PC-3 (cell line): ENCODE measurements at regions not wholly inside any gene's neighbourhood (a gene's known extent, or its start where the extent isn't known, plus 50 kb on each side); places are given as distances from the start of the nearest gene placed in this dataset.
"Not testable (repeated sequence)": the region's sequence is repeated elsewhere in the genome, so short reads cannot be mapped to it uniquely, and the experiment has no call there.

Source experiments
- ATAC-seq: fragments of 200-7000 bp; cut with Tn5 transposase; 2 replicates; pipeline ENCODE4 v1.9.1; 2020; ENCODE audit warnings: mild to moderate bottlenecking, moderate library complexity
- BruUV-seq: library from RNA; stranded (reverse); fragments of 400-500 nt; replicated peaks from 2 replicates; lab custom pipeline; 2021; lab: Mats Ljungman, UMichigan
- CTCF ChIA-PET: fragments of 300-600 bp; sonication (Branson Sonifier 250); formaldehyde crosslinking; loops from one replicate; lab custom pipeline; 2022; ENCODE audit warnings: antibody characterized with exemption; lab: Charles Lee
- POLR2A ChIA-PET: fragments of 300-600 bp; sonication (Branson Sonifier 250); formaldehyde crosslinking; loops from one replicate; lab custom pipeline; 2022; ENCODE audit warnings: antibody characterized with exemption; ENCODE audit not compliant: unreplicated experiment; lab: Charles Lee
- DNase-seq: peaks from one replicate; pipeline ENCODE4 v3.0.0-alpha.2; 2015
- H2AFZ ChIP-seq: fragments of 300-600 bp; sonication (generic); 2 replicates; pipeline ENCODE4 v1.6.0; 2016; ENCODE audit warnings: antibody characterized with exemption, low read length
- H3F3A ChIP-seq: fragments of 300-600 bp; sonication (generic); one replicate; pipeline ENCODE4 v1.6.0; 2017; ENCODE audit warnings: antibody characterized with exemption, low read length, control low read depth, mild to moderate bottlenecking; ENCODE audit not compliant: unreplicated experiment
- H3K27ac ChIP-seq: fragments of 300-600 bp; sonication (generic); 2 replicates; pipeline ENCODE4 v1.5.1; 2016; ENCODE audit warnings: mild to moderate bottlenecking, low read length
- H3K27me3 ChIP-seq: fragments of 300-600 bp; sonication (generic); 2 replicates; pipeline ENCODE4 v1.6.1; 2016; ENCODE audit warnings: low read length, mixed read lengths
- H3K36me3 ChIP-seq: fragments of 300-600 bp; sonication (generic); 2 replicates; pipeline ENCODE4 v1.6.1; 2016; ENCODE audit warnings: low read depth, mixed run types, low read length, mixed read lengths
- H3K4me1 ChIP-seq: fragments of 300-600 bp; sonication (generic); 2 replicates; pipeline ENCODE4 v1.5.1; 2016; ENCODE audit warnings: low read length; ENCODE audit not compliant: insufficient read depth
- H3K4me2 ChIP-seq: fragments of 300-600 bp; sonication (generic); 2 replicates; pipeline ENCODE4 v1.6.0; 2016; ENCODE audit warnings: low read length
- H3K4me3 ChIP-seq: fragments of 300-600 bp; sonication (generic); 2 replicates; pipeline ENCODE4 v1.5.1; 2016; ENCODE audit warnings: mild to moderate bottlenecking, low read length, mixed read lengths
- H3K79me2 ChIP-seq: fragments of 300-600 bp; sonication (generic); 2 replicates; pipeline ENCODE4 v1.6.1; 2017; ENCODE audit warnings: low read length, mixed read lengths
- H3K9ac ChIP-seq: fragments of 300-600 bp; sonication (generic); 2 replicates; pipeline ENCODE4 v1.6.0; 2016; ENCODE audit warnings: mild to moderate bottlenecking, low read length
- H3K9me2 ChIP-seq: fragments of 300-600 bp; sonication (generic); replicated peaks from 2 replicates; pipeline ENCODE4 v1.6.1; 2016; ENCODE audit warnings: mixed run types, low read length, mixed read lengths
- H3K9me3 ChIP-seq: fragments of 300-600 bp; sonication (generic); 2 replicates; pipeline ENCODE4 v1.6.1; 2016; ENCODE audit warnings: low read length, mixed read lengths
- H4K20me1 ChIP-seq: fragments of 300-600 bp; sonication (generic); 2 replicates; pipeline ENCODE4 v1.6.1; 2016; ENCODE audit warnings: low read length, mixed read lengths
- CTCF ChIP-seq: fragments of 300-600 bp; sonication (generic); conservative IDR thresholded peaks from 2 replicates; pipeline ENCODE4 v1.5.1; 2017; ENCODE audit warnings: antibody characterized with exemption, low read depth, mild to moderate bottlenecking, low read length
- EZH2 ChIP-seq: fragments of 300-600 bp; sonication (generic); IDR thresholded peaks from one replicate; pipeline ENCODE4 v1.6.1; 2017; ENCODE audit warnings: antibody characterized with exemption, mild to moderate bottlenecking, low read length; ENCODE audit not compliant: unreplicated experiment
- EZH2phosphoT487 ChIP-seq: fragments of 300-600 bp; sonication (generic); IDR thresholded peaks from 2 replicates; pipeline ENCODE4 v1.6.1; 2018; ENCODE audit warnings: mild to moderate bottlenecking, antibody characterized with exemption, low read length, borderline replicate concordance
- intact Hi-C: fragments of 100-400 bp; cut with micrococcal nuclease; formaldehyde crosslinking; loops from 2 replicates; pipeline ENCODE4 v1.9.0; 2023

GRCh38 chr17:53765609-53766008, 57.1 kb upstream of the KIF2B start:
- H3K36me3 ChIP-seq, result no peaks in the 10 kb centered on the region
- no peaks in the 10 kb centered on the region for H3K9me2 ChIP-seq
- peaks cover 31% of the 10 kb centered on the region for H3K9me3 ChIP-seq
- H3K4me2 ChIP-seq, result no peak overlapping the region
- no peak overlapping the region for H3K4me3 ChIP-seq
- H3F3A ChIP-seq, result no peaks in the 10 kb centered on the region
- H2AFZ ChIP-seq, result no peak overlapping the region
- no peaks in the 10 kb centered on the region for H3K4me1 ChIP-seq
- intact Hi-C loops, result no loop called here
- peak; percentile 7 for DNase-seq
- ATAC-seq, result no peak
- no peaks in the 10 kb centered on the region for H3K79me2 ChIP-seq
- no peak overlapping the region for H3K27ac ChIP-seq
- no peaks in the 10 kb centered on the region for H3K27me3 ChIP-seq
- POLR2A ChIA-PET, result no interaction called here
- BruUV-seq, result no TSS peak
- H4K20me1 ChIP-seq, result no peaks in the 10 kb centered on the region
- H3K9ac ChIP-seq, result no peak overlapping the region
- TF ChIP-seq EZH2phosphoT487 (no peak), EZH2 (no peak), CTCF (no peak)
- CTCF ChIA-PET, result no interaction called here

GRCh38 chr17:53765129-53765528, 57.6 kb upstream of the KIF2B start:
- no peaks in the 10 kb centered on the region for H4K20me1 ChIP-seq
- H3K9ac ChIP-seq, result no peak overlapping the region
- CTCF ChIA-PET, result no interaction called here
- H3K4me2 ChIP-seq, result no peak overlapping the region
- H3K27ac ChIP-seq, result no peak overlapping the region
- H3K36me3 ChIP-seq, result no peaks in the 10 kb centered on the region
- DNase-seq, result no peak
- H3K4me1 ChIP-seq, result no peaks in the 10 kb centered on the region
- no peak overlapping the region for H3K4me3 ChIP-seq
- H3K79me2 ChIP-seq, result no peaks in the 10 kb centered on the region
- no peaks in the 10 kb centered on the region for H3K9me2 ChIP-seq
- H3F3A ChIP-seq, result no peaks in the 10 kb centered on the region
- BruUV-seq, result no TSS peak
- no peak for ATAC-seq
- no peak for TF ChIP-seq EZH2phosphoT487
- TF ChIP-seq CTCF, result no peak
- no peak for TF ChIP-seq EZH2
- no peak overlapping the region for H2AFZ ChIP-seq
- POLR2A ChIA-PET, result no interaction called here
- peaks cover 28% of the 10 kb centered on the region for H3K9me3 ChIP-seq
- intact Hi-C loops, result no loop called here
- H3K27me3 ChIP-seq, result no peaks in the 10 kb centered on the region

- H2AFZ ChIP-seq, result no peak overlapping the region
- ChIA-PET CTCF (no interaction called here), POLR2A (no interaction called here)
- H3K9me2 ChIP-seq, result no peaks in the 10 kb centered on the region
- TF ChIP-seq CTCF, result no peak
- TF ChIP-seq EZH2, result no peak
- TF ChIP-seq EZH2phosphoT487, result no peak
- ATAC-seq (no peak), DNase-seq (no peak)
- no peaks in the 10 kb centered on the region for H3K27me3 ChIP-seq
- peaks cover 6% of the 10 kb centered on the region; the same call in 1 of the 2 replicates for H3K9me3 ChIP-seq
- H4K20me1 ChIP-seq, result no peaks in the 10 kb centered on the region
- no peak overlapping the region for H3K27ac ChIP-seq
- no peak overlapping the region for H3K4me3 ChIP-seq
- no peaks in the 10 kb centered on the region for H3F3A ChIP-seq
- no TSS peak for BruUV-seq
- no peaks in the 10 kb centered on the region for H3K79me2 ChIP-seq
- intact Hi-C loops, result no loop called here
- H3K36me3 ChIP-seq, result no peaks in the 10 kb centered on the region
- H3K4me2 ChIP-seq, result no peak overlapping the region
- no peak overlapping the region for H3K9ac ChIP-seq
- no peaks in the 10 kb centered on the region for H3K4me1 ChIP-seq
These were observed 65.2 kb upstream of the KIF2B start for GRCh38 chr17:53757559-53757958.

GRCh38 chr17:53757116-53757515, 65.6 kb upstream of the KIF2B start:
- ATAC-seq, H3K9me3 ChIP-seq, H3K79me2 ChIP-seq, DNase-seq, H3K4me1 ChIP-seq, CTCF ChIA-PET, H3F3A ChIP-seq, intact Hi-C loops, H4K20me1 ChIP-seq, POLR2A ChIA-PET, H3K9ac ChIP-seq, BruUV-seq, H2AFZ ChIP-seq, H3K4me2 ChIP-seq, H3K27me3 ChIP-seq, H3K9me2 ChIP-seq, H3K36me3 ChIP-seq, H3K27ac ChIP-seq, H3K4me3 ChIP-seq: not testable (repeated sequence)
